GM23248 (cell line): ENCODE measurements at regions not wholly inside any gene's neighbourhood (a gene's known extent, or its start where the extent isn't known, plus 50 kb on each side); places are given as distances from the start of the nearest gene placed in this dataset.

Source experiments
- EZH2 ChIP-seq: fragments of 200-600 bp; sonication (generic); IDR thresholded peaks from 2 replicates; pipeline ENCODE4 v1.6.1; 2018; ENCODE audit warnings: antibody characterized with exemption, mild to moderate bottlenecking; ENCODE audit not compliant: insufficient read depth, poor library complexity, severe bottlenecking
- EZH2phosphoT487 ChIP-seq: fragments of 200-600 bp; sonication (generic); IDR thresholded peaks from 2 replicates; pipeline ENCODE4 v1.6.1; 2018; ENCODE audit warnings: antibody characterized with exemption, moderate library complexity, mild to moderate bottlenecking, low read depth; ENCODE audit not compliant: insufficient read depth

DNA sequence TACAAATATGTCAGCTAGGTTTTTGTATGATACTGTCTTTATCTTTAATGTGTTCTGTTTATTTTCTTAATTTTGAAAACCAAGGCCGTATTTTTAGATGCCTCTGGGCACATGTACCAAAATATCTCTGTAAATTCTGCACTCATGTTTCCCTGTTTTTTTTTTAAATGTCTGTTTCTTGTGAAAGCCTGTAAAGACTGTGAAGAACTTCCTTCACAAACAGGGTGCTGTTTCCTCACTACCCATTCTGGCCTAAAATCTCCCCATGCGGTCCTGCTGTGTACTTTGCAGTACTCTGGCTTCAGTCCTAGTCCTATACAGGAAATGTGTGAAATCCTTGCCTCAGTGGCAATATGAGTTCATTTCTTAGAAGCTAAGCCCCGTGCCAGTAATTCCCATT, 133.4 kb upstream of the ZBTB20 start:
- TF ChIP-seq EZH2 (no peak), EZH2phosphoT487 (no peak)
